DOHH2 (cell line): ENCODE measurements at regions not wholly inside any gene's neighbourhood (a gene's known extent, or its start where the extent isn't known, plus 50 kb on each side); places are given as distances from the start of the nearest gene placed in this dataset.

Experiments used
- H3F3A ChIP-seq: fragments of 200-600 bp; sonication (generic), shearing (Covaris generic); 2 replicates; pipeline ENCODE4 v1.6.0; 2016; ENCODE audit warnings: antibody characterized with exemption, mild to moderate bottlenecking; ENCODE audit not compliant: control insufficient read depth, insufficient read depth
- H3K27ac ChIP-seq: fragments of 200-600 bp; sonication (generic); 2 replicates; pipeline ENCODE4 v1.5.1; 2014; ENCODE audit warnings: low read depth, mild to moderate bottlenecking, low read length, moderate library complexity
- H3K27me3 ChIP-seq: fragments of 200-600 bp; sonication (generic); 2 replicates; pipeline ENCODE4 v1.6.1; 2014; ENCODE audit warnings: mild to moderate bottlenecking, low read length, mixed read lengths; ENCODE audit not compliant: control insufficient read depth
- H3K36me3 ChIP-seq: fragments of 200-600 bp; sonication (generic); 2 replicates; pipeline ENCODE4 v1.6.1; 2014; ENCODE audit warnings: mild to moderate bottlenecking, low read length, moderate library complexity, mixed read lengths; ENCODE audit not compliant: control insufficient read depth
- H3K4me1 ChIP-seq: fragments of 200-600 bp; sonication (generic); 2 replicates; pipeline ENCODE4 v1.6.1; 2014; ENCODE audit warnings: mild to moderate bottlenecking, low read length, mixed read lengths; ENCODE audit not compliant: control insufficient read depth
- H3K4me2 ChIP-seq: fragments of 200-600 bp; sonication (generic); 2 replicates; pipeline ENCODE4 v1.6.0; 2014; ENCODE audit warnings: mild to moderate bottlenecking, low read length, moderate library complexity
- H3K4me3 ChIP-seq: fragments of 200-600 bp; sonication (generic); 2 replicates; pipeline ENCODE4 v1.5.1; 2014; ENCODE audit warnings: mild to moderate bottlenecking, low read length, mixed read lengths
- H3K79me2 ChIP-seq: fragments of 200-600 bp; sonication (generic); 2 replicates; pipeline ENCODE4 v1.6.1; 2014; ENCODE audit warnings: mild to moderate bottlenecking, low read length, mixed read lengths; ENCODE audit not compliant: control insufficient read depth
- H3K9me2 ChIP-seq: fragments of 200-600 bp; sonication (generic); replicated peaks from 2 replicates; pipeline ENCODE4 v1.6.1; 2014; ENCODE audit warnings: mild to moderate bottlenecking, low read length, mixed read lengths; ENCODE audit not compliant: control insufficient read depth
- H3K9me3 ChIP-seq: fragments of 200-600 bp; sonication (generic); 2 replicates; pipeline ENCODE4 v1.6.1; 2014; ENCODE audit warnings: antibody characterized with exemption, low read length, mixed read lengths; ENCODE audit not compliant: control insufficient read depth, insufficient read depth
- H4K20me1 ChIP-seq: fragments of 200-600 bp; sonication (generic); 2 replicates; pipeline ENCODE4 v1.6.0; 2014; ENCODE audit warnings: low read depth, mild to moderate bottlenecking, antibody characterized with exemption, low read length, moderate library complexity; ENCODE audit not compliant: control insufficient read depth, insufficient read depth
- EZH2phosphoT487 ChIP-seq: fragments of 200-600 bp; sonication (generic); IDR thresholded peaks from 2 replicates; pipeline ENCODE4 v1.6.1; 2017; ENCODE audit warnings: borderline replicate concordance, mild to moderate bottlenecking, antibody characterized with exemption, low read length, moderate library complexity, mixed read lengths
- TF ChIP-seq, protein P1 (sequence below): fragments of 200-600 bp; sonication (generic); IDR thresholded peaks from one replicate; pipeline ENCODE4 v1.5.1; 2014; ENCODE audit warnings: antibody characterized with exemption, mild to moderate bottlenecking, low read depth, low read length; ENCODE audit not compliant: poor library complexity, severe bottlenecking

DNA sequence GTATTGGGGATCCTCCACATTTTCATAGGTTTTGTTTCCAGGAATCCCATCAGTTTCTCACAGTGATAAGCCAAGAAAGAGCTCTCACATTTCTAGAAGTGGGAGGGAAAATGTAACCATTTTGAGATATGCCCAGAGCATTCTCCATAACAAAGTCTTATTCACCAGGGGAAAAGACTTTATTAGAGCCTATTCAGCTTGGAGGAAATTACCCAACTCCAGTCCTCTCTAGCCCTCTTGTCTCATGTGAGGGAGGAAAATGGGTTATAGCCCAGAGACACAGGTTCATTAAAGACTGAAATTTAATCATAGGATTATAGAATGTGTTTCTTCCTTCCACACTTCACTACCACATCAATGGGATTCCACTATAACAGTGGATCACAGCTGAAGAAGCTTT lies 61.6 kb upstream of the DYNC1I1 start:
- H3K4me2 ChIP-seq = no peak overlapping the region
- TF ChIP-seq, protein P1, sequence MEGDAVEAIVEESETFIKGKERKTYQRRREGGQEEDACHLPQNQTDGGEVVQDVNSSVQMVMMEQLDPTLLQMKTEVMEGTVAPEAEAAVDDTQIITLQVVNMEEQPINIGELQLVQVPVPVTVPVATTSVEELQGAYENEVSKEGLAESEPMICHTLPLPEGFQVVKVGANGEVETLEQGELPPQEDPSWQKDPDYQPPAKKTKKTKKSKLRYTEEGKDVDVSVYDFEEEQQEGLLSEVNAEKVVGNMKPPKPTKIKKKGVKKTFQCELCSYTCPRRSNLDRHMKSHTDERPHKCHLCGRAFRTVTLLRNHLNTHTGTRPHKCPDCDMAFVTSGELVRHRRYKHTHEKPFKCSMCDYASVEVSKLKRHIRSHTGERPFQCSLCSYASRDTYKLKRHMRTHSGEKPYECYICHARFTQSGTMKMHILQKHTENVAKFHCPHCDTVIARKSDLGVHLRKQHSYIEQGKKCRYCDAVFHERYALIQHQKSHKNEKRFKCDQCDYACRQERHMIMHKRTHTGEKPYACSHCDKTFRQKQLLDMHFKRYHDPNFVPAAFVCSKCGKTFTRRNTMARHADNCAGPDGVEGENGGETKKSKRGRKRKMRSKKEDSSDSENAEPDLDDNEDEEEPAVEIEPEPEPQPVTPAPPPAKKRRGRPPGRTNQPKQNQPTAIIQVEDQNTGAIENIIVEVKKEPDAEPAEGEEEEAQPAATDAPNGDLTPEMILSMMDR = no peak
- TF ChIP-seq EZH2phosphoT487 = no peak

GRCh38 chr7:95700917-95701316 lies 71.4 kb upstream of the DYNC1I1 start:
- no peaks in the 10 kb centered on the region for H3K9me3 ChIP-seq
- H3K36me3 ChIP-seq = no peaks in the 10 kb centered on the region
- no peaks in the 10 kb centered on the region for H3K4me1 ChIP-seq

More for the DNA sequence above, 61.6 kb upstream of the DYNC1I1 start:
- Histone ChIP-seq H4K20me1 (no peaks in the 10 kb centered on the region), H3K27ac (no peak overlapping the region), H3F3A (no peaks in the 10 kb centered on the region), H3K79me2 (no peaks in the 10 kb centered on the region), H3K4me3 (no peak overlapping the region), H3K36me3 (no peaks in the 10 kb centered on the region), H3K9me3 (0 out of 2 replicates have a peak, but pooled peaks cover 2% of the 10 kb centered on the region), H3K9me2 (no peaks in the 10 kb centered on the region), H3K4me1 (no peaks in the 10 kb centered on the region), H3K27me3 (no peaks in the 10 kb centered on the region)

DNA sequence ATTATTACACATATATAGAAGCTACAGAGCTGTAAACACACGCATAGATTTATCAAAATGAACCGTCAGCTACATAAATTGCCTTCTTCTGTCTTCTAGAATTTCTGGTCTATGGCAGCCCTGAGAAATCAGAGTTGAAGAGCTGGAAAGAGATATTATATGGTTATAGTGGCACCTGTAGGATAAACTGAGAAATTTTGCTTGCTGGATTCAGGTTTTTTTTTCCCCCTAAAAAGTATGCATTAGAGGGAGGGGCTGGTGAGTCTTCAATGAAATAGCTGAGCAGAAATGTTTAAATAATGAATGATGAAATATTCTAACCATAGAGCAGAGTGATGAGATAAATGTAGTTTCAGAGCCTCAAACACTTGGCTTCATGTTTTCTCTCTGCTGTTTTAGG lies 78.0 kb upstream of the DYNC1I1 start:
- no peak for TF ChIP-seq EZH2phosphoT487
- TF ChIP-seq, protein P1 = no peak
- H3K4me2 ChIP-seq = no peak overlapping the region

More at GRCh38 chr7:95700917-95701316, 71.4 kb upstream of the DYNC1I1 start:
- Histone ChIP-seq H3K27me3 (no peaks in the 10 kb centered on the region; the same call in 1 of the 2 replicates), H3F3A (no peaks in the 10 kb centered on the region), H3K9me2 (no peaks in the 10 kb centered on the region), H3K4me2 (no peak overlapping the region), H3K27ac (no peak overlapping the region), H3K4me3 (no peak overlapping the region), H4K20me1 (no peaks in the 10 kb centered on the region), H3K79me2 (no peaks in the 10 kb centered on the region)
- no peak for TF ChIP-seq EZH2phosphoT487
- TF ChIP-seq, protein P1 = no peak

More for the DNA sequence above, 78.0 kb upstream of the DYNC1I1 start:
- Histone ChIP-seq H3K4me1 (0 out of 2 replicates have a peak, but pooled peaks cover 2% of the 10 kb centered on the region), H3K9me3 (no peaks in the 10 kb centered on the region), H3F3A (no peaks in the 10 kb centered on the region), H3K9me2 (no peaks in the 10 kb centered on the region), H4K20me1 (no peaks in the 10 kb centered on the region), H3K27ac (no peak overlapping the region), H3K4me3 (no peak overlapping the region), H3K27me3 (peaks cover 5% of the 10 kb centered on the region; the same call in 1 of the 2 replicates), H3K79me2 (no peaks in the 10 kb centered on the region), H3K36me3 (no peaks in the 10 kb centered on the region)
